Kidney tubule cell (primary cell): ENCODE measurements at regions not wholly inside any gene's neighbourhood (a gene's known extent, or its start where the extent isn't known, plus 50 kb on each side); places are given as distances from the start of the nearest gene placed in this dataset.
A peak's percentile ranks its signal among the peaks of the same experiment; 100 is the strongest.

Source experiments
- DNase-seq: peaks from one replicate; pipeline ENCODE4 v3.0.0-alpha.2; 2018; ENCODE audit warnings: low spot score

DNA sequence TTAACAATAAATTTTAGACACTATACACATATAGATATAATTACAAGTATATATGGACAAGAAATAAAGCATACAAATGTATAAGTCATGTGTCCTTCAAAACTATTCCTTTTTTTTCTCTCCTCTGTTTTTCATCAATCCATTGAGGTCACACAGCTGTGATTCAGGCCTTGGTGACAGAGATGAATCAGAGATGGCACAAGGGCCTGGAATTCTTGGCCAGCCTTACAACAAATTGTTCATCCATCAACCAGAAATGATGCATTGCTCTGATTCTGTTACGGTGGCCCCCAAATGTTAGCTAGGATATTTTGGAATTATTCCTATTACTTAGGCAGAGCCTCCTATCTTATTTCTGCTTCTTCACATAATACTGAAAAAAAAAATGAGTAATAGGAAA lies 108.7 kb upstream of the MPDZ start:
- peak; percentile 64 for DNase-seq

DNA sequence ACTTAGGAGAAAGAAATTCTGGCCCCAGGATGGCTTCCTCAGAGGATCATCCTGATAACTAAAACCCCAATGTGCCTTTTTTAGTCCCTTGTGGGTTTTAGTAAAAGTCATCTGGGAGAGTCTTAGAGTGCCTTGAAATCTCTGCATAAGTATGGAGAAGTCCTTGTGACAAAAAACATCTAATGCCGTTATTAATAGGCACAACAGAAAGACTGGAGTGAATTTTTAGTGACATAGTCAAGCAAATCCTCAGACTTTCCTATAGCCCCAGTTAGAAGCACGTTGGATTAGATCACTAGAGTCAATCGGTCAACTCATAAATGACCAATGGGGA lies 108.2 kb upstream of the MPDZ start:
- no peak for DNase-seq

DNA sequence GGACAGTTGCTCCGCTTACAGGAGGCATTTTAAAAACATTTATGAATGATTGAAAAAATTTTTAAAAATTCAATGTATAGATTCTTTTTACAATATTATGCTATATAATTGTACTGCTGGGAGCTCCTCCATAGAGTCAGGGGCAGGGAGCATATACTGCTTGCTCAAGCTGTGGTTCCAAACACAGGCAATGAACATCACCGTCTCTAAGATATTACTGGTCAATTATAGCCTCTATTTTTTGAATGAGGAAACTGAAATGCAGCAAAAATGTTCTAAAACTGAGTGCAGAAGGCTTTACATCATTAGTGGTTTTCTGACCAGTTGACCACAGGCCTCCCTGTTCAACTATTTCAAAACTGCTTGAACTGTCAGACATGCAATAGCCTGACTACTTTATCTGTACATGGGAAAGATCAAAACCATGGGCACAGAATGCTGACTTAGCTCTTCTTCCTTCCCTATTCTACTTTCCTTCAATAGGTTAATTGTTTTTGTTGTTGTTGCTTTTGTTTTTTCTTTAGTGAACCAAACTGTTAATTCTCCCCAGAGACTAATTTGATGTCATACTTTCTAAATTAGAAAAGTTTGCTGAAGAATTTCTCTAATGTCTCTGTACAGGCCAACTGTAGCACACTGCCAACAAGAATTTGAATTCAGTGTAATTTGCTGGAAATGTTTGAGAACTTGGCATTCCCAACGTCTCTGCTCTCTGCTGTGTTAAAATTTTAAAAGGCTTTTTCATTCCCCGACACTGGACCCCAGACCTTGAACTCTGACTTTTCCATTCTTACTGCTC lies 107.6 kb upstream of the MPDZ start:
- peak; percentile 62 for DNase-seq

DNA sequence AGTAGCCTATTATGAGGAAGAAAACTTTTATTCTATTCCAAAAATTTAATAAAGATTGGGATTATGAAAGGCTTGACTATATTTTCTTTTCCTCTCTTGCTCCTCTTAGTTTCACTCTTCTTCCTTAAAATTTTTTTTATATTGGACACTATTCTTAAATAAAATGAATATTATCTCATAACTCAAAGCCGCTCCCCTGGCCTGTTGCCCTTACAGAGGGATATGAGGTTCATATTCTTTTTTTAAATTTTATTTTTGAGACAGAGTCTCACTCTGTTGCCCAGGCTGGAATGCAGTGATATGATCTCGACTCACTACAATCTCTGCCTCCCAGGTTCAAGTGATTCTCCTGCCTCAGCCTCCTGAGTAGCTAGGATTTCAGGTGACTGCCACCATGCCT lies 106.8 kb upstream of the MPDZ start:
- DNase-seq = no peak

DNA sequence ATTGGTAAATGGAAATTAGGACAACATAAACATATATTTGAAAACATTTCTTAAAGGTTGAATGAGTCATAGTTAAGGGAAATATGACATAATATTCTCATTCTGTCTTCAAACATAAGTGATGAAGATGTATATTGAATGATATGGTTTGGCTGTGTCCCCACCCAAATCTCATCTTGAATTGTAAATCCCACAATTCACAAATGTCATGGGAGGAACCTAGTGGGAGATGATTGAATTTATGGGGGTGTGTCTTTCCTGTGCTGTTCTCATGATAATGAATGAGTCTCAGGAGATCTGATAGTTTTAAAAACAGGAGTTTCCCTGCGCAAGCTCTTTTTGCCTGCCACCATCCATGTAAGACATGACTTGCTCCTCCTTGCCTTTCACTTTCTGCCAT lies 104.4 kb upstream of the MPDZ start:
- DNase-seq = no peak

DNA sequence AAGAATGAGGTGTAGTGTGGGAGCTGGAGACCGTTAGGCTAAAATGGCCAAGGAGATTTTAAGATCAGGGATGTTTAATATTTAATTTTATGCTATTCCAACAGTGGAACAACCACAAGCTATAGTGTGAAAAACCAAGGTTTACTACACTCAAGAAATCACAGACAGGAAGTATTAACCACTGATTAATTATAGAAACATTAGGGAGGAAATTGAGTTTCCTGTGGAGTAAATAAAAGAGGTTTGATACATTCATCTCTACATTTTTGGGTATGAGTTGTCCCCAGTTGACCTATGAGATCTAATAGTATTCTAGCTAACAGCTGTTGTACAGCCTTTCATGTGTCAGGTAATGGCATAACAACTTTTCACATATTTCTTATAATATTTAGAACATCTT lies 103.7 kb upstream of the MPDZ start:
- DNase-seq = no peak

DNA sequence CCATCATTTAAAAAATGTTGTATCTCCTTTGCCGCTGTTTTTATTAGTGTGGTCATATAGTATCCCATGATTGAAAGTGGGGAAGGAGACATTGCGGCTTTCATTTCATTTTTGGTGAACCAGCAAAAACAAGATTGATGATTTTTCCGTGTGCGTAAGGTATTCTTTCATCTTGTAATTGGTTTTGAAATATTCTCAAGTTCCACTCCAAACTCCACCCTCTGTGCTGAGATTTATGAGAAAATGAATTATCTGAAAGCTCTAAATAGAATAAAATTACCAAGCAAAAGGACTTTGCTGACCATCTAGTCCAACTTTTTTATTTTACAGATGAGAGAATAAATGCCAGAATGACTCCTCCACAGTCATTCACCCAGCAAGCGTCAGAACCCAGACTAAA lies 103.1 kb upstream of the MPDZ start:
- DNase-seq = no peak

DNA sequence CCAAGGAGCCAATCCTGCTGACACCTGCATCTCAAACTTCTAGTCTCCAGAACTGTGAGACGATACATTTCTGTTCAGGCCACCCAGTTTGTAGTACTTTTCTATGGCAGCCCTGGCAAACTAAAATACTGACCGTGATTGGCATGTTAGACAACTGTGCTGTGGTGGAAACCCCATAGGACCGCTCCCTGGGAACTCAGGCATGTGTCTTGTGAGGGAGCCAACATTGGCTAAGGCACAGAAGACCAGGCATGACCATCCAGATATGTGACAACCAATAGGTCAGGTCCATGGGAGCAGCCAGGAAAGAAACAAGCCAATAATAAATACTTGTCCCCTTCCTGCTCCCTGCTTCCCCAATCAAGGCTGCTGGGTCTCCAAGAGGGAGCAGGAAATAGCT lies 101.4 kb upstream of the MPDZ start:
- no peak for DNase-seq

DNA sequence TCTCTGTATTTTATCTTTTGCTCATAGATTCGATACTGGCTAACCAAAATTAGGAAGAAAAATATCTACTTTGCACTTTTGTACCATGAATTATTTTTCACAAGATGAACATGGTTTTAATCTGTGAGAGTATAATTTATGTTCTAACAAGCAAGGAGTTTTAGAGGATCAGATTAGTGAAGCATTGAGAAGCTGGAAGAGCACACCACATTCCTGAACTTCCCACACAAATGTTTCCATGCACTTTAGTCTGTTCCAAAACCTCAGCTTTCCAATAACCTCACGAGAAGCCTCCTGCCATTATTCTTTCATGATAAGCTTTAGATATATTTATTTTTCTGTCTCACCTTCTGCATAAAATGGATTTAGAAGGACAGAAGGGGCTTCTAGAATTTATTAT lies 98.7 kb upstream of the MPDZ start:
- DNase-seq = no peak

DNA sequence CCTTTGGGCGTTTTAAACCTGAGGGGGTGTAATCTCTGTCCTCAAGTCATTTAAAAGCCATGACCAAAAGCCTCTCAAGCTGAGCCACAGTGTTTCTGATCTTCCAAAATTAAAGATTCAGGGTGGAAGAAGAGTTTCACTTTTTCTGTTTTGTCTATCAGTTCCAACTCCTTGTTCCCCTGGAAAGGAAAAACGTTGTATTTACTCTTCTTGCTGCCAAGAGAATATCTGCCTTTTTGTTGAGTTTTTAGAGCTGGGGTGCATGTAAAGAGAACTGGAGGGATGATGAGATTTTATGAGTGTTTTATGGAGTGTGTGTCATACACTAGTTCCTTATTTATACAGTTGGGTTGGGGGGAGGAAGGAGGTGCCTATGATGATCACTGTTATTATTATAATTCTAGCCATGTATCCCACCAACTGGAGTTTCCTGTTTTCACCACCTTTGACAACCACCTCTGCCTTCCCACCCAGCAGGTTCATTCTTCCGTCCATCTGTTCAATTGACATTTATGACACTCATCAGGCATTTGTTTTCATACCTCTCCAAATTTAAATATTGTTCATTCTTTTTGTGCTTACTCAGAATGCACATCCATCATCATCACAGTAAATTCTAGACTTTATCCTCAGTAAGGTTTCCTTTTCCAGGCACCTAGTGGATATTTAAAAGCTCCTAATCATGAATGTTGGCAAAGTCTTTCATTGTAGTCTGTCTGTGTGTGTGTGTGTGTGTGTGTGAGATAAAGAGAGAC lies 97.9 kb upstream of the MPDZ start:
- no peak for DNase-seq

DNA sequence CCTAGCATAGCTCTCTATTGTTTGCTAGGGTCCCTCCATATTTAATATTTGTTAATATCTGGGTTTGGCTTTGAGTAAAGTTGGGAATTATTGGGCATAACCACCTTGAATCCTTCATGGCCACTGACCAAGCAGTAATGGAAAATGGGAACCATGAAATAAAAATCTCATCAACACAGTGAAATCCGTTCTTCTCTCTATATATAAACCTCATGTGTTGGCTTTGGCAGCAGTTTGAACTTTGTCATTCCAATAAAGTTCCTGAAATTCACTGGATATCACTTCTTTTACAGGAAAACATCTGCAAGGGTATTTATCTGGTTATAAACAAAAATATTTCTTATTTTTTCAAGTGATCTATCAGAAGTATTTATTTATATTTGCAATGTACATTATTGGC lies 93.0 kb upstream of the MPDZ start:
- no peak for DNase-seq

DNA sequence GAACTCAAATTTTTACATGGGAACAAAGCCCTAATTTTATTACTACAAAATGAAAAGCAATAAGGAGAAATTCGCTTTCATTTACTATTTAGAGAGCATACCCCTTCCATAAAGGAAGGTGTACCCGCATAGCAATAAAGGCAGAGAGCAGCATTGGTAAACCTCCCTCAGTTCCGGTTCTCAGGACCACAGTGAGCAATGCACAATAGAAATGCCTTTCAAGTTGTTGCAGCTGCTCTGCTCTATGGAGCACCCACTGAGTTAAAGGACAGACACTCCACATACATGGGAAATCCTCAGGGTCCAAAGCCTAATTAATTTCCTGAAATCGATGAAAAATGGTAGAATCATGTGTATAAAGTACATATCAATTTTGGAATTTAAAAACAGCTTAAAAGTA lies 89.9 kb upstream of the MPDZ start:
- DNase-seq = no peak

DNA sequence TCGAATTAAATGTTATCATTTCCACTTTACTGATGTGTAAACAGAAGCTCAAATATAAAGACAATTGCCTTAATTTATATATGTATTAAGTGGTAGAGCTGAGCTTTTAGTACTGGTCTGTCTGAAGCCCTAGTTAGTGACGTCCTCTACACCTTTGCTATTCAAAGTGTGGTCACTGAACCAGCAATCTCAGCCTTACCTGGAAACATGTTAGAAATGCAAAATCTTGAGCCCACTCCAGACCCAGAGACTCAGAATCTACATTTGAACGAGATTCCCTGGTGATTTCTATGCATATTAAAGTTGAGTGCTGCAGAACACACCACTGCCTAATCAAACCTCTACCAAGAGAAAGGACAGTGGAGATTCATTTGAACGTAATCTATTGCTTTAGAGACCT lies 88.3 kb upstream of the MPDZ start:
- no peak for DNase-seq

DNA sequence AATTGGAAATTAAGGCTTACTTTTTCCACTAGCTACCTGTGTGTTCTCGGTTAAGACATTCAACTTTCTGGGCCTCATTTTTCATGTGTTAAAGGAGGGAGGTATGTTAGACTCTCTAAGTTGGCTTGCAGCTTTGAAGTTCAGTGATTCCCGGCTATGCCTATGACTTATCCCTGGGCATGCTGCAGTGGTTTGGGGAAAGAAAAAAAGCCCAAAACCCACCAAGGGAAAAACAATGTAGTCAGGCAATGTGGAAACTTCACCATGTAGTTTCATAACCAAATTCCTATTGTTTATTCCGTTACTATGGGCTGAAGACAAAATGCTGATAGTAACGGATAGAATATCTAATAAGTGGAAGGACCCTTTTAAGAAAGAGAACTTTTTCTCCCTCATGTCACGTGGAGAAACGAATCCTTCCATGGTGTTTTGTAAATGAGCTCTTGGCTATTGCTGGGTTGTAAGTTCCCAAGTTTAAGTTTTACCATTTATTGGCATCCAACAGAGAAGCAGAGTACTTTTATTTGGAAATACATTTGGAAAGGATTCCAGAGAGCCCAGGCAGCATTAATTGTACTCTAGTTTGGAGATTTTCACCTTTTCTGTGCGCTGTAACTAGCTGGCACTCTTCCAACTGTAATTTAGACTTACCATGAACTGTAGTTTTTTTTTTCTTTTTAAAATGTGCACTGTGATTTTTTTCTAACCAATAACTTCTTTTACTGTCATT lies 84.9 kb upstream of the MPDZ start:
- no peak for DNase-seq

DNA sequence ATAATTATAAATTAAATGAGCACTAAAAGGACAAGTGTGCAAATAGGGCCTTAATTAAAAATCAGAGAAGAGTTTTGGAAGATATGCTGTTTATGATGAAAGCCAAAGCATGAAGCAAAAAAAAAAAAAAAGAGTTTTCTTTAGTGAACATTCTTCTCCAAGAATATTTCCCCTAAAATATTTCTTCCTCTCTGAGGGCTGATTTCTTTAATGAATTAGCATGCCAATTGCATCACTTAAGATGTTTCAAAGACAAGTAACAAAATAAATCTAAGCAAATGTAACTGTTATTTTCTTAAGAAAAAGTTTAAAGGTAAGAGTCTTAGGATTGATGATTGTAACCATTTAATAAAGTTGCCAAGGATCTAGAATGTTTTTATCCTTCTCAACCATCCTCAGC lies 81.6 kb upstream of the MPDZ start:
- DNase-seq = no peak

DNA sequence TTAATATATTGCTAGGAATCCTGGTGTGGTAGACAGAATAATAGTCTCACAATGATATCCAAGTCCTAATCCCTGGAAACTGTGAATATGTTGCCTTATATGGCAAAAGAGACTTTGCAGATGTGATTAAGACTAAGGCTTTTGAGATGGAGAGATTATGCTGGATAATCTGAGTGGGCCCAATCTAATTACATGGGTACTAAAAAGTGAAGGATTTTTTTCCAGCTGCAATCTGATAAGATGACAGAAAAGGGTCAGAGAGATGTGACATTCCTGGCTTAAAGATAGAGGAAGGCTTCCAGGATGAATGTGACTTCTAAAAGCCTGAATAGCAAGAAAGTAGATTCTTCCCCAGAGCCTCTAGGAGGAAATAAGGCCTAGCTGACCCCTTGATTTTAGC lies 80.7 kb upstream of the MPDZ start:
- DNase-seq = no peak

DNA sequence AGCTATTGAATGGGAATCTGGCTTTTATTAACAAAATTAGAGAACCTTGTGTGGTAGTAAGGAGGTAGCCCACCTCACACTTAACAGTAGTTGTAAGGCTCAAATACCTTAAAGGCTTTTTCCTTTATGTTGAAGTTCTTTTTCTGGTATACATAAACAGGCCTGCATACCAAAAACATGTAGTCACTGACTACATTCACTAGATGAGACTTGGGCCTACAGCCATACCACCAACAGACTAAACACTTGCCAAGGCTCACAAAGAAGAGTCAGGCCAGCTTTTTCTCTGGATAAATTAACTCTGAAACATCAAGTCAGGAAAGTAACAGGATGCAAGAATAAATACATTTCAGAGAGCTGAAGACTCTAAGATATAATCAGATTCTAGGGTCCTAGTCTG lies 78.6 kb upstream of the MPDZ start:
- peak; percentile 22 for DNase-seq

DNA sequence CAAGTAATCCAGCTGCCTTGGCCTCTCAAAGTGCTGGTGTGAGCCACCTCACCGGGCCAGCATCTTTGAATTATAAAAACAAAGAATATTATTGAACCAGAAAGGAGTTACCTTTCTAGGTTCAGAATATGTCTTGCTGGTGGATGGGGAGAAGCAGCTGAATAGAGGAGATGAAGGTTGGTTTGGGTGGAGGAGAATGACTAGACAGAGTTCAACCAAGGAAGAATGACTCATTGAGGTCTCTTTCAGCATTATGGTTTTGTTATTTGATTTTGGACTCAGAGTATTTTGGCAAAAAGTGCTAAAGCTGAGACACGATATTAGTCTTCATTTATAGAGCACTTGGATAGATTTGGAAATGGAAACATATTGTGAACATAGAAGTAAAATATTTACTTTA lies 75.2 kb upstream of the MPDZ start:
- DNase-seq = no peak

DNA sequence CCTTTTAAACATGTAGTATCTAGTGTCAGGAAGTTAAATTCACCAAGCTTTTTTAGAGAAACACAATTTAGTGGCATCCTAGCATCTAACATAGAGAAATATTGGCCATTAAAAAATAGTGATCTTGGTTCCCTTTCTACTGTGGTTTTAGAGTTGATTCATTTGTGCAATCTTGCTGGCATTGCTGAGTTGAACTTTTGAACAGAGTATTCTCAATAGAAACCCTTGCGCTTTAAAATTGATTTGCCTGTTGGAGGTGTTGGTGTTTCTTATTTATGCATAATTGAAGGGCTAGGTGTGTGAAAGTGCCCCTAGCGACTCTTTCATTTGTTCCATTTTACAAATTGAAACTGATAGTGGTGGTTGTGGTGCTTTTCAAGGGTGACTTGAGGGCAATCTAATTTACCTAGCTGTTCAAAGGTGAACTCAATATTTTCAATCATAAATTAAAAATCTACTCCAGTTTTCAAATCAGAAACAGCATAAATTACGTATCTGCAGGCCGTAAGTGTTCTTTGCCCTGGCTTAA lies 73.0 kb upstream of the MPDZ start:
- DNase-seq = no peak

DNA sequence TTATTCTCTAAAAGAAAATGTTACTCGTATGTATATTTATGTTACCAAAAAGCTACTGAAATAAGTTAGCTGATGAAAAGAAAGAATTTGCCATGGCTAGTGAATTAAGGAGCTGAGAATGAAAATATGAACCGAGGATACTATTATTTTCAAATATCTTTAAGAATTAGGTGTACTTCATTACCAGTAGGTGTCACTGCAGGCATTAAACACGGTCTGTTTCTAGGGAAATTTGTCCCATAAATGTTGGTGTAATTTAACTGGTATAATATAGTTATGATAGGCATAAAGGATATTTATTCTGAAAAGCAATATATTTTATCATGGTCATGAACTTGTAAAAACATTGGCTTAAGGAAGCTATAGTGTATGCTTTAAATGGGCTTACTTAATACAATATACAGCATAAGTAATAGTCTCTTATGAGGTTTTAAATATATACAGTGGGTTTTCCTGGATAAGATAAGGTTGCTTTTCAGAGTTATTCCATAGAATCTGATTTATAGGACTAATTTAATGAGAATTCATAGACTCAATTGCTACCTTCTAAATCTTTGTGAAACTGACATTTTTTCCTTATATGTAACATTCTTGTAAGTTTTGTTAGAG lies 72.4 kb upstream of the MPDZ start:
- DNase-seq = peak; percentile 47

DNA sequence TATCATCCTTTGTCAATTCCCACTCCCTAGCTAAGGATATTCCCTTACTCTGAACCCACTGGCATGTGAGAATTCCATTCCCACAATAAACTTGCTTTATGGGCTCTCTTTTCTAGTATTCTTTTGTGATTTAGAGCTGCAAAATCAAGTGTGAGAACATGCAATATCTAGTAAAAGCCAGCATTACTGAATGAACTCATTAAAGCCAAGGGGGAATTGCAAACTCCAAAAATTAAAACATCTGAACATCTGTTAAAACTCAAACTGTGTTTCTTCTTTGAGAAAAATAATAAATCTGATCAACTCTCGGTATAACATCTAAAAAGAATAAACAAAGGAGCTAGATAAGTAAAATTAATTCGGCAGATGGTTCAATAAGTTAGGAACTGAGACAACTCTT lies 53.1 kb upstream of the MPDZ start:
- no peak for DNase-seq

DNA sequence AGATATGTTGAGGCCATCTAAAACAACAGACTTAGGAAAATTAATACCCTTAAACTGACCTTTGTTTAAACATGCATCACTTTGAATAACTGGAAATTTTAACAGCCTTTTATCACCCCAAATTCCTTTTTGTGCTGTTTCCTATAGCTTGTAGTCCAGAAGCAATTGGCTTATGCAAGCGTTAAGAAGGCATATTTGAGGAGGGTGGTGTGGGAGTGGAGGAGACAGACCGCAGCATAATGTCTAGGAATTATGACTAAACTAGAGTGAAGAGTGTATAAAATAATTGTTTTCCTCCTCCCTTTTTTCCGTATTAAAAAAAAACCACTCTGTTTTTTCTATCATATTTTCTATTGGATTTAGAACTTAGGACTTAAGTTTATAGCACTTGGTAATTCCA lies 51.8 kb upstream of the MPDZ start:
- no peak for DNase-seq
